PC-9 (cell line): ENCODE measurements at regions not wholly inside any gene's neighbourhood (a gene's known extent, or its start where the extent isn't known, plus 50 kb on each side); places are given as distances from the start of the nearest gene placed in this dataset.

Experiments
- BruUV-seq: library from RNA; stranded (reverse); fragments of 400-500 nt; replicated peaks from 2 replicates; lab custom pipeline; 2021; lab: Mats Ljungman, UMichigan
- CTCF ChIA-PET: fragments of 300-600 bp; sonication (Branson Sonifier 250); formaldehyde crosslinking; loops from one replicate; lab custom pipeline; 2022; ENCODE audit warnings: antibody characterized with exemption; lab: Charles Lee
- POLR2A ChIA-PET: fragments of 300-600 bp; sonication (Branson Sonifier 250); formaldehyde crosslinking; loops from one replicate; lab custom pipeline; 2022; ENCODE audit warnings: antibody characterized with exemption; ENCODE audit not compliant: unreplicated experiment; lab: Charles Lee
- DNase-seq, 2 experiments: peaks; one replicate each; pipeline versions ENCODE4 v3.0.0 to v3.0.0-alpha.2; 2015 to 2022; ENCODE audit warnings: mixed read lengths in 1 of 2
- H2AFZ ChIP-seq: fragments of 200-600 bp; sonication (generic); 2 replicates; pipeline ENCODE4 v1.8.1; 2017; ENCODE audit warnings: antibody characterized with exemption
- H3F3A ChIP-seq: fragments of 200-600 bp; sonication (generic); 2 replicates; pipeline ENCODE4 v1.8.1; 2017; ENCODE audit warnings: antibody characterized with exemption, mild to moderate bottlenecking, low read depth; ENCODE audit not compliant: insufficient read depth
- H3K27ac ChIP-seq: fragments of 200-600 bp; sonication (generic); 2 replicates; pipeline ENCODE4 v1.6.1; 2016; ENCODE audit warnings: mixed run types
- H3K27me3 ChIP-seq: fragments of 200-600 bp; sonication (generic); 2 replicates; pipeline ENCODE4 v1.6.1; 2016; ENCODE audit warnings: low read depth, mixed run types; ENCODE audit not compliant: insufficient read depth
- H3K36me3 ChIP-seq: fragments of 200-600 bp; sonication (generic); 2 replicates; pipeline ENCODE4 v1.6.1; 2016; ENCODE audit warnings: low read depth, mixed run types
- H3K4me1 ChIP-seq: fragments of 200-600 bp; sonication (generic); replicated peaks from 2 replicates; pipeline ENCODE4 v1.6.1; 2016; ENCODE audit warnings: mixed run types; ENCODE audit not compliant: insufficient read depth
- H3K4me2 ChIP-seq: fragments of 200-600 bp; sonication (generic); 2 replicates; pipeline ENCODE4 v1.6.1; 2017; ENCODE audit warnings: mixed run types
- H3K4me3 ChIP-seq: fragments of 200-600 bp; sonication (generic); 2 replicates; pipeline ENCODE4 v1.6.1; 2016; ENCODE audit warnings: mixed run types
- H3K79me2 ChIP-seq: fragments of 200-600 bp; sonication (generic); 2 replicates; pipeline ENCODE4 v1.6.1; 2017; ENCODE audit warnings: low read depth, mixed run types
- H3K9me2 ChIP-seq: fragments of 200-600 bp; sonication (generic); 2 replicates; pipeline ENCODE4 v1.8.1; 2017; ENCODE audit warnings: mild to moderate bottlenecking; ENCODE audit not compliant: insufficient read depth
- H3K9me3 ChIP-seq: fragments of 200-600 bp; sonication (generic); 2 replicates; pipeline ENCODE4 v1.8.1; 2016; ENCODE audit warnings: low read depth; ENCODE audit not compliant: insufficient read depth
- H4K20me1 ChIP-seq: fragments of 200-600 bp; sonication (generic); 2 replicates; pipeline ENCODE4 v1.8.1; 2017; ENCODE audit not compliant: insufficient read depth
- CTCF ChIP-seq: fragments of 200-600 bp; sonication (generic); conservative IDR thresholded peaks from 2 replicates; pipeline ENCODE4 v1.6.1; 2017; ENCODE audit warnings: mixed run types, antibody characterized with exemption, mild to moderate bottlenecking, moderate library complexity
- EZH2 ChIP-seq: fragments of 200-600 bp; sonication (generic); IDR thresholded peaks from 2 replicates; pipeline ENCODE4 v1.8.0; 2017; ENCODE audit warnings: antibody characterized with exemption, low read depth
- intact Hi-C: fragments of 100-400 bp; cut with micrococcal nuclease; formaldehyde crosslinking; loops from one replicate; pipeline ENCODE4 v1.10.0; 2022; ENCODE audit not compliant: unreplicated experiment

DNA sequence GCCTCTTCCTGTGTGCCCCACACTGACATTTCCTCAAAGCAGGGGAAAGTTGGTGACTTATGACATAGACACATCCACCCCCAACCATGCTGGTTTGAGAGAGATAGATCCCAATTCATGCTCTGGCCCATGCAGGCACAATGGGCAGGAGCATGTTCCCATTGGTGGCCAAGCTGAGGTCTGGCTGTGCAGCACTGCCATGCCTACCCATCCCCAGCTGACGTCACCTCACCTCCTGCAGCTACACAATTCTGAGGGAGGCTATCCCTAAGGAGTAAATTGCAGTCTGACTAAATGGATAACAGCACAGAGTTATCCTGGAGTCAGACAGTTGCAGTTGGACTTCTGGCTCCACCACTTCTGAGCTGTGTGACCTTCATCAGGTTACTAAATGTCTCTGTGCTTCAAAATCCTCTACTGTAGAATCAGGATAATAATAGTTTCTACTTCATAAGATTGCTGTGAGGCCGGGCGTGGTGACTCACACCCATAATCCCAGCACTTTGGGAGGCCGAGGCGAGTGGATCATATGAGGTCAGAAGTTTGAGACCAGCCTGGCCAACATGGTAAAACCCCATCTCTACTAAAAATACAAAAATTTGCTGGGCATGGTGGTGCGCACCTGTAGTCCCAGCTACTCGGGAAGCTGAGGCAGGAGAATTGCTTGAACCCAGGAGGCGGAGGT lies 323.9 kb downstream of the BCL11B start:
- Histone ChIP-seq H2AFZ (no peak overlapping the region), H3K4me3 (no peak overlapping the region), H3K9me3 (no peaks in the 10 kb centered on the region), H3K4me2 (no peak overlapping the region), H3K9me2 (no peaks in the 10 kb centered on the region), H3F3A (no peaks in the 10 kb centered on the region), H3K4me1 (no peaks in the 10 kb centered on the region), H3K27me3 (peaks cover 6% of the 10 kb centered on the region; the same call in 1 of the 2 replicates), H4K20me1 (no peaks in the 10 kb centered on the region), H3K27ac (no peak overlapping the region), H3K36me3 (no peaks in the 10 kb centered on the region), H3K79me2 (no peaks in the 10 kb centered on the region)
- CTCF ChIA-PET = no interaction called here
- TF ChIP-seq CTCF (no peak), EZH2 (no peak)
- intact Hi-C loops = no loop called here
- BruUV-seq = no TSS peak
- POLR2A ChIA-PET = no interaction called here
- DNase-seq = no peak

GRCh38 chr14:98949051-98949450 lies 322.9 kb downstream of the BCL11B start:
- Histone ChIP-seq H3K4me2 (no peak overlapping the region), H3K4me3 (no peak overlapping the region), H3K27me3 (peaks cover 11% of the 10 kb centered on the region; the same call in 1 of the 2 replicates), H4K20me1 (no peaks in the 10 kb centered on the region), H3K9me2 (no peaks in the 10 kb centered on the region), H3F3A (no peaks in the 10 kb centered on the region), H3K36me3 (no peaks in the 10 kb centered on the region), H3K27ac (no peak overlapping the region), H3K79me2 (no peaks in the 10 kb centered on the region), H3K4me1 (no peaks in the 10 kb centered on the region), H2AFZ (no peak overlapping the region), H3K9me3 (no peaks in the 10 kb centered on the region)
- intact Hi-C loops = no loop called here
- ChIA-PET CTCF (no interaction called here), POLR2A (no interaction called here)
- BruUV-seq = no TSS peak
- TF ChIP-seq EZH2 (no peak), CTCF (no peak)
- DNase-seq = no peak

- no peak for DNase-seq
- Histone ChIP-seq H4K20me1 (no peaks in the 10 kb centered on the region), H3K27me3 (peaks cover 14% of the 10 kb centered on the region; the same call in 1 of the 2 replicates), H3K27ac (no peak overlapping the region), H3K4me2 (no peak overlapping the region), H3K79me2 (no peaks in the 10 kb centered on the region), H3F3A (no peaks in the 10 kb centered on the region), H3K9me2 (no peaks in the 10 kb centered on the region), H3K9me3 (no peaks in the 10 kb centered on the region), H3K4me1 (no peaks in the 10 kb centered on the region), H3K36me3 (no peaks in the 10 kb centered on the region), H3K4me3 (no peak overlapping the region), H2AFZ (no peak overlapping the region)
- intact Hi-C loops = no loop called here
- TF ChIP-seq CTCF (no peak), EZH2 (no peak)
- POLR2A ChIA-PET = no interaction called here
- CTCF ChIA-PET = no interaction called here
- no TSS peak for BruUV-seq
Observed at GRCh38 chr14:98949481-98950135, 322.4 kb downstream of the BCL11B start.
